Erythroblast (primary cell): ENCODE measurements at regions not wholly inside any gene's neighbourhood (a gene's known extent, or its start where the extent isn't known, plus 50 kb on each side); places are given as distances from the start of the nearest gene placed in this dataset.

Source experiments
- GATA1 ChIP-seq: IDR thresholded peaks from 2 replicates; pipeline ENCODE4 v1.6.1; 2011; ENCODE audit warnings: low read depth, mild to moderate bottlenecking, control low read depth, low read length, moderate library complexity
- POLR2A ChIP-seq: IDR thresholded peaks from 2 replicates; pipeline ENCODE4 v1.6.1; 2011; ENCODE audit warnings: mild to moderate bottlenecking, low read length

GRCh38 chr14:39716987-39717570 lies 284.8 kb upstream of the FBXO33 start:
- TF ChIP-seq POLR2A (no peak), GATA1 (no peak)
